ENCODE measurements at regions not wholly inside any gene's neighbourhood (a gene's known extent, or its start where the extent isn't known, plus 50 kb on each side); places are given as distances from the start of the nearest gene placed in this dataset.

DNA sequence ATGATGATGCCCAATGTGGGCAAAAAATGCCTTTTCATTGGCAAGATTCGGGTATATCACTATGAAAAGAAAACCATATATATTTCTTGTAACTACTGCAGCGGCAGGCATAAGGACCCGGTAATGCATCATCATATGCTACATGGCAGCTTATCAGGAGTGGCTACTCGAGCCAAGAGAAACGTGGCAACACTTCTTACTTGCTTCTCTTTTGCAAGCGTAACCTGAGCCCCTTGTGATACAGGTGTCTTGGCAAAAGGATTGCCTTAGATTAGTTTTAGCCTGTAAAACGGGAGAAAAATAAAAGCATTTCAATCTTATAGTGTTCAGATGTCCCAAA lies 280.3 kb downstream of the SPRY1 start:
- TF ChIP-seq CTCF (IDR thresholded peaks at IDR 0.05) (no peak), POLR2A (IDR thresholded peaks at IDR 0.05) (no peak)

Data from esophagus squamous epithelium (tissue), 4 donors.